ENCODE measurements at regions not wholly inside any gene's neighbourhood (a gene's known extent, or its start where the extent isn't known, plus 50 kb on each side); places are given as distances from the start of the nearest gene placed in this dataset.

GRCh38 chr6:43971776-43972126 is 155.5 kb downstream of the MRPL14 start:
- no peak for TF ChIP-seq POLR2AphosphoS5 (IDR thresholded peaks at IDR 0.05; ENCODE audit: low read depth)
- TF ChIP-seq CTCF (IDR thresholded peaks at IDR 0.05; ENCODE audit: insufficient read depth, low read length) = no peak
